DMS79 (cell line): ENCODE measurements at regions not wholly inside any gene's neighbourhood (a gene's known extent, or its start where the extent isn't known, plus 50 kb on each side); places are given as distances from the start of the nearest gene placed in this dataset.
"Not testable (repeated sequence)": the region's sequence is repeated elsewhere in the genome, so short reads cannot be mapped to it uniquely, and the experiment has no call there.

Source experiments
- DNase-seq: peaks from one replicate; lab custom pipeline; 2025; lab: John Stamatoyannopoulos, UW

- DNase-seq: no peak
Measured at GRCh38 chr5:106014262-106014661, 1656.5 kb downstream of the EFNA5 start.

- DNase-seq: no peak
Measured at GRCh38 chr5:106006242-106006641, 1664.5 kb downstream of the EFNA5 start.

- not testable (repeated sequence) for DNase-seq
Measured at GRCh38 chr5:105998991-105999390, 1671.7 kb downstream of the EFNA5 start.

DNA sequence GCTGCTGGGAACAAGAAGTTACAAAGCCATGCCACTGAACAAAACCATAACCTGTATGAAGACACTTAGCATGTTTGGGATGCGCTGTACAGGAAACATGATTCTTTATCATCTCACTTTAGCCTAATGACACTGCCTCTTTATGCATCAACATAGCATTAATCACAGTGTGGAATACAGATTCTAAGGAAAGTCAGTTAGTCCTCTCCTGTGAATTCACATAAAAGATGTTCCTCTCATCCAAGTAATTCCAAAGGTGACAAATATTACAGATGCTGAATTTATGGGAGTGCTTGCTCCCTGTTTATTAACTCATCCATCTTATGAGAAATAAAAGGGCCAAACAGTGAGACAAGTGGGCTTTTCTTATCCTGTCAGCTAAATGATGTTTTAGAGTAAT lies 1677.7 kb downstream of the EFNA5 start:
- DNase-seq: no peak

GRCh38 chr5:105982526-105982925 lies 1688.2 kb downstream of the EFNA5 start:
- DNase-seq: no peak

DNA sequence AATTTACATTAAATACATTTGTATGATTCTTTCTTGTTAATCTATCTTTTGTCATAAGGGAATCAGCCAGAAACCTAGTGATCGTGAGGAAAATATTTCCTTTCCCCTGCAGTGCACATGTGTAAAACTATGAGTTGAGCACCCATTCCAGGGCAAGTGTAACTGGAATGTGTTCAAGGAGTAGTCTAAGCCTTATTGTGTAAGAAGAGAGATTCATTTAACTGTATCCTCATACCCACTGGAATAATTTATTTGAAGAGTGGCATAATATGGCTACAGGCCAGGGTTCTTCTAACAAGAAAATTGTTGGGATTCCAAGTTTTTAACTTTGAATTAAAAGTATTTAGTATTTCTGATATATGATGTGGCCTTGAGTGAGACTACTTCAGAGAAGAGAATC lies 1692.7 kb downstream of the EFNA5 start:
- DNase-seq: no peak

DNA sequence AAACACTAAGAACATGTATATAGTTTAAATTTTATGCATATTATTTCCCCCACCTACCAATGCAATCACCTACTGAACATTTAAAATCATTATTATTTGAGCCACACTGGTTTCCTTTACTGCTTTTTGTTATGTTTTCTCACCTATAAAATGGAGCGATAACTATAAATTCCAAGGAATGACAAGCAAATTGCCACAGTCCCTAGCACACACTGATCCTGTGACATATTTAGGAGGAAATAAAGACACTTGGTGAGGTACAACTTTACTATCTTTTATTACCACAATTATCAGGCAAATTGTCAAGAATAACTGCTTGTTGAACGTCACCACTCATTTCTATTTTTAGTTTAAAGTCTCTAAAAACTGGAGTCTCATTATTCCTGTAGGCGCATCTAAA lies 1693.6 kb downstream of the EFNA5 start:
- DNase-seq: no peak

DNA sequence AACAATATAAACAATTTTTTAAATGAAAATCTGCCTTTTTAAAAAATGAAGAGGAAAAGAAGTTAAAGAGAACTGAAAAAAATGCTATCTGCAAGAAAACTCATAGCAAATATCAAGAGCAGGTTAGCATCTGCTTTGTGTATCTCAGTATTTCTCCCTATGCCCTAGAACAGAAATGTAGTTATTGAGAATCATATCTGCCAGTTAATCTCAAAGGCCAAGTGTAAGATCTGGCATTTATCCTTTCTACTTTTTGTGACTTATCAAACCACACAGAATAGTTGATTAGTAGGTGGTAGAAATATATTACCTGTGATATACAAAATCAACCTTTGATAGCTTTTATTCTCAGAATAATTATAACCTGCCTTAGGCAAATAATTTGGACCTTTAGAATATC lies 1699.8 kb downstream of the EFNA5 start:
- DNase-seq: no peak

GRCh38 chr5:105968981-105969380 lies 1701.8 kb downstream of the EFNA5 start:
- DNase-seq: no peak

DNA sequence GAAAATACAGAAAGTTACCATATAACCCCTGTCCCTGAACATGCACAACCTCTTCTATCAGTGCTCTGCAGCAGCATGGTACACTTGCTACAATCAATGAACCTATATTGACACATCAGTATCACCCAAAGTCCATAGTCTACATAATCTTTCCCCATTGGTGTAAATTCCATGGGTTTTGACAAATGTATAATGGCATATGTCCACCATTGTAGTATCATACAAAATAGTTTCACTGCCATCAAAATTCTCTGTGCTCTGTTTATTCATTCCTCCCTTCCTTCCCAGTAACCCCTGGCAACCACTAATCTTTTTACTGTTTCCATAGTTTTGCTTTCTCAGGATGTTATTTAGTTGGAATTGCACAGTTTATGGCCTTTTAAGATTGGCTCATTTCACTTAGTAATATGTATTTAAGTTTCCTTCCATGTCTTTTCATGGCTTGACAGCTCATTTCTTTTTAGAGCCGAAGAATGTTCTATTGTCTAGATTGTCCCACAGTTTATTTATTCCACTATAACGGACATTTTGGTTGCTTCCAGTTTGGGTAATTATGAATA lies 1707.0 kb downstream of the EFNA5 start:
- no peak for DNase-seq

- DNase-seq: no peak
Measured at GRCh38 chr5:105961572-105961971, 1709.2 kb downstream of the EFNA5 start.

DNA sequence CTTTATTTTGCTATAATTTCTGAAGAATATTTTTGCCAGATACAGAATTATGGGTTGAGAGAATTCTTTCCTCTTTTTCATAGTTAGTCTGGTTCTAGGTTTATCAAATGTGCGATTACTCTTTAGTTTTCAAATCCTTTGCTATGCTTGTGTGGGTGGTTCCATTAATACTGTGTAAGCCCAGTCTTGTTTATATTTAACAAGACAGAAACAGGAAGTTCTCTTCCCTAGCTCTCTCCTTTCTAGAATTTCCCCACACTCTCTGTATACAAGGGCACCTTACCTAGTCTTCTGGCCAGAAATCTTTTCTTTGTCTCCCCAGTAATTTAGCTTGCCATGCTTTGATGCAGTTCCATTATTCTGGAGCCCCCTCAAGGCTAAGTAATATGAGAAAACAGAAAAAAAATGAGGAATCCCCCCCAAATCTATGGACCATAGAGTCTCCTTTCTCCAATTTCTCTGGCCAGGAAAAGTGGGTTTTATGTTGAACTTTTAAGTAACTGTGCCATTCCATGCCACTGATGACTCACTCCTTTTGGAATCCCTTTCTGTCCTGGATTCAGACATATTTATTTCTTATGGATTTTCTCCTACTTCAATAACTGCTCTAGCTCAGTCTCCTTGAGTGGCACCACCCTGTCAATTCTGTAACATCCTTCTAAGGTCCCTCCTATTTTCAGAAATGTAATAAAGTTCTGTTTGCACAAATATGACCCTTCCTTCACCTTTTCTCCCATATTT lies 1714.1 kb downstream of the EFNA5 start:
- DNase-seq: no peak

DNA sequence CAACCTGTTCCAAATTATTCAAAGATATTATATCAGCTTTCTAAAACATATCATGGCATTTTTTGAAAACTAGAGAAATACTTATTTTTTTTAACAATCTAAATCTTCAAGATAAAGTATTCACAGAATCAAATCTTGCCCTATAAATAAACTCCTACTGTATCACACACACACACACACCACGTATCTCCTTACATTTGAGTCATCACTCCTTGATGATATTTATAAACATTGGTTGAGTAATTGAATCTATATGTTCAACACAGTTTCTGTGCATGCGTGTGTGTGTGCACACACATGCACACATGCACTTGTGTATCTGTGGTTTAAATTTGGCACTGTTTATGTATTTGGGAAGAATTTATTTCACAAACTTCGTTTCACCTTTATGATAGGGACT lies 1716.4 kb downstream of the EFNA5 start:
- no peak for DNase-seq

DNA sequence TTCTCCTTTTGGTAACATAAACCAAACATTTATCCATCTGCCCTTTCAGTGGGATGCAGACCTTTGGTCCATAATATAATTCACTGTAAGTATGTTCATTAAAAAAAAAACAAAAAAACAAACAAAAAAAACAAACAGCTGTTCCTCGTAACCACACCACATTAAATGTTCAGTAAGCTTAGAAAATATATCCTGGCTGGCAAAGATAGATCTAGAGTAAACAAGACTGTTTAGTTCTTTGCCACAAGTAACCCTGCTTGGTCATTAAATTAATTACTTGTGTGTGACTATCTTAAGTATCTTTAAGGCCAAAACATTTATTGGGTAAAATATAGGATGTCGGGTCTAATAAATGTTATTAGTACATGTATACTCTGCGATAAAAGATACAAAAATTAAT lies 1717.1 kb downstream of the EFNA5 start:
- DNase-seq: no peak

DNA sequence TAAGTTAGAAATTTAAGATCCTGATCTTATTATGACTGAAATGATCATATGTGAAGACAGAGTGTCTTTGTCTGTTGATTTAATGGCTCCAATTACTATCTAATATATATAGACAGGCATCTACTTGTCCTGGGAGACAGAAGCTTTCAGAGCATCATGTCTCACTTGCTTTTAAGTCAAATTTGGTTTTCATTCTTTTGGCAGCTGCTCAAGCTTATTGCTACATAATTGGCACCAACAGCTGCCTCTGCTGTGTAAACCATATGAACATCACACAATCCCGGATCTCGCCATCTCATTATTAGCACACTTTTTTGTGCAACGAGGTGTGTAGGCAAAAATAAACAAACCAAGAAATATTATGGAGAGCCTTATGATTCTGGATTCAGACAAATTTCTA lies 1717.9 kb downstream of the EFNA5 start:
- no peak for DNase-seq

GRCh38 chr5:105947461-105947860 lies 1723.3 kb downstream of the EFNA5 start:
- DNase-seq: no peak

DNA sequence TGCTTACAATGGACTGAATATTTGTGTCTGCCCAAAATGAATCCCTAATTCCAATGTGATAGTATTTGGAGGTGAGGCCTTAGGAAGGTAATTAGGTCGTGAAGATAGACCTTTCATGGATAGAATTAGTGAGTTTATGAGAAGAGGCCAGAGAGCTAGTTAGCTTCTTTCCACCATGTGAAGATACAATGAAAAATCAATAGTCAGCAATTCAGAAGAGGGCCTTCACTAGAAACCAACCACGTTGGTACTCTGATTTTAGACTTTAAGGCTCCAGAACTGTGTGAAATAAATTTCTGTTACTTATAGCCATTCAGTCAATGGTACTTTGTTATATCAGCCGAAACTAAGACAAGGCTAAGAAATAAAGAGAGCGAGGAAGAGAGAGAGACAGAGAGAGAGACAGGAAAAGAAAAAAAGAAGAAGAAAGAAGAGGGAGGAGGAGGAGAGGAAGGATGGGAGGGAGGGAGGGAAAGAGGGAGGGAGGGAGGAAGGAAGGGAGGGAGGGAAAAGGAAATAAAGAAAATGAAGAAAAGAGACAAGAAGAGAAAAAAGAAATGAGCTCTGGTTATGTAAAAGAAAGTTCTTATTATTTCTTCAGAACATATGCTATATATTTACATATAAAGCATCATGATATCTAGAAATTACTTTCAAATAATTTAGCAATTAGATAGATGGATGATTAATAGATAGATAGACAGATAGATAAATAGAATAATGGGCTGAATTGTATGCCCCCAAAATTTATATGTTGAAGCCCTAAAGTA lies 1725.3 kb downstream of the EFNA5 start:
- no peak for DNase-seq

DNA sequence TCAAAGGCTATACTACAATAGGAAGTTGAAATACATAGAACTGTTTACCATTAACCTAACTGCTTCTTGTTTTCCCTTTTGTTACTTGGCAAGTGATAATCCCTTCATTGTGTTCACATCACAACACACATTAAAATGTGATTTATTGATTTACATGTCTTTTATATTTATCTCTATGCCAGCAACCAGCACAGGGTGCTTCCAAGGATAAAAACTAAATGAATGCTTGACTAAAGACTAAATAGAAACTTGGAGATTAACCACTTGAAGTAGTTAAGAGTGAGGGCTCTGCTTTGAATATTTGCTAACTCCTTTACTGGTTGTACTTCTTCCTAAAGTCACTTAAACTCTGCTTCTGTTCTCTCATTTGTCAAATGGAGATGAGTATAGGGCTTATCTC lies 1730.6 kb downstream of the EFNA5 start:
- no peak for DNase-seq

GRCh38 chr5:105934171-105934570 lies 1736.6 kb downstream of the EFNA5 start:
- DNase-seq: no peak

DNA sequence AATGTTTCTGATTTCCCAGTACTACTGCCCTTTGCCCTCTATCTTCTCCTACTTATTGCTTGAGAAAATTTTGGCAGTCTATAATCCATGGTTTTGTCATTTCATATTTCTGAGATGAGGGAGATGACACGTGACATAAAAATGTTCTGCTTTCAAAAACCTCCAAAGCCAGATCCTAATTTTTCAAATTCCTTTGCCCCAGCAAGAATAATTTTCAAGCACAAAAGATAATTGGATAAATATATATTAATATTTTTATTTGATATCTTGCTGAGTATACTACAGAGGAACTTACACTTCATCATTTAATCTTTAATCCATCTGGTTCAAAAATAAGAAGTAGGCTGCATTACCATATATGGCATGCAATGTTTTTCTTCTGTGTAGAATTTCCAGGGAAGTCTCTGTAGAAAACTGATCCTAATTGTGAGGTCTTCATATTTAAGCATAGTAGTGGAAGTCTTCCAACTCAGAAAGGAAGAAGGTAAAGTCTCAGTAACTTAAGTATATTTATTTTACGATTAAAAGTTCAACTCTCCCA lies 1738.8 kb downstream of the EFNA5 start:
- no peak for DNase-seq

GRCh38 chr5:105929858-105930257 lies 1740.9 kb downstream of the EFNA5 start:
- no peak for DNase-seq

DNA sequence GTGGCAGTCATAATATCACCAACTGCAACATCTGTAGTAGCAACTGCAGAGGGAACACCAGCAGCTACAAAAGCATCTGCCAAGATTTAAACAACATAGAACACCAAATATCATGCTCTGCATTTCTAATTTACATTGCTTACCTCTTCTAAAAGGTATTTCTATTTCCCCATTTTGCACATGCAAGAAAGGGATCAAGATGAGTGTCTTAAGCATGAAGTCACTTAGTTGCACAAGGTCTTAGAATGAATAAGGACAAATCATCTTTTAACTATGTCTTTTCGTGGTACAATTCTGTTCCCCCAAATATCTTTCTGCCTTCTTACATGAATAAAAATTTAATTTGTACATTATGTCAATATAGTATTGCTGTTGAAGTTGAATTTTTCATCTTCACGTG lies 1746.4 kb downstream of the EFNA5 start:
- no peak for DNase-seq

DNA sequence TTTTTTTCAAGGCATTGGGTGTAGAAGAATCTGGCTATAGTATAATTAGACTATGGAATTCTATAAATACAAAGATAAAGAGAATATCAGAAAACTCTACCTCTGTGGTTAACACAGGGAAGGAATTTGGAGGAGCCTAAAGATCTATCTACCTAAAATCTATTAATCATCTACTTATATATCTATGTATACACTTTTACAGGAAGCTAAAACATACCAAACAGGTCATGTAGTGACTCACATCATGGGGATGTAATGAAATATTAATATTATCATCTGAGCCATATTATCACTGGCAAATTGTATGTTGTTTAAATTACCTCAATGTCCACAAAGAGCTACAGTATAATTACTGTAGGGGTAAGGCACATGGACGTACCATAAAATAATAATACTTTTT lies 1748.2 kb downstream of the EFNA5 start:
- no peak for DNase-seq
